GM12801 (cell line): ENCODE measurements at regions not wholly inside any gene's neighbourhood (a gene's known extent, or its start where the extent isn't known, plus 50 kb on each side); places are given as distances from the start of the nearest gene placed in this dataset.

Source experiments
- TF ChIP-seq, protein P1 (sequence below): IDR thresholded peaks from one replicate; pipeline ENCODE4 v1.5.1; 2011; ENCODE audit warnings: control low read depth; ENCODE audit not compliant: insufficient read length; ENCODE audit errors: extremely low read depth

DNA sequence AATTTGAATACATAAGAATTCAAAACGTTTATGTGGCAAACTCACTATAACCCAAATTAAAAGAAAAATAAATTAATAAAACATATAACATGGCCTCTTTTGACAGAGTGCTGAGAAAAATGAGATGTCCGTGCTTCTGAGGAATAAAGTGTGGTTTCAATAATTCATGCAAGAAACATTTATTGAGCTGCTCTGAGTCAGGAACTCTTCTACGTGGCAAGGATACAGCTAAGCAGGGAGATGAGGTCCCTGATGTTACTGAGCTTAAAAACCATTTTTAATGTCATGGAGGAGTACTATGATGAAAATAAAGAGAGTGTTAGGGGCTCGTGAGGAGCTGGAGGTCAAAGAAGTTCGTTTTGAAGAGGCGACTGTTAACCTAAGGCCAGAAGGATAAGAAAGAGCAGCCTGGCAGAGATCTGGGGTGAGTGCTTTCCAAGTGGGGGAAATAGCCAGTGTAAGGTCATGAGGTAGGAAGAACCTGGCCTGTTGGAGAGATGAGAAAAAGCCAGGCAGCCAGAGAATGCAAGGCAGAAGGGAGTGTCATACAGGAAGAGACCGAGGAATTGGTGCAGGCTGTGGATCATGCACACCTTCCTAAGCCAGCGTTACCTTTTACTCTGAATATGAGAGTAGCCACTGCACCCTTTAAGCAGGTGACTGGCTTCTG lies 182.2 kb upstream of the DUSP10 start:
- TF ChIP-seq, protein P1, sequence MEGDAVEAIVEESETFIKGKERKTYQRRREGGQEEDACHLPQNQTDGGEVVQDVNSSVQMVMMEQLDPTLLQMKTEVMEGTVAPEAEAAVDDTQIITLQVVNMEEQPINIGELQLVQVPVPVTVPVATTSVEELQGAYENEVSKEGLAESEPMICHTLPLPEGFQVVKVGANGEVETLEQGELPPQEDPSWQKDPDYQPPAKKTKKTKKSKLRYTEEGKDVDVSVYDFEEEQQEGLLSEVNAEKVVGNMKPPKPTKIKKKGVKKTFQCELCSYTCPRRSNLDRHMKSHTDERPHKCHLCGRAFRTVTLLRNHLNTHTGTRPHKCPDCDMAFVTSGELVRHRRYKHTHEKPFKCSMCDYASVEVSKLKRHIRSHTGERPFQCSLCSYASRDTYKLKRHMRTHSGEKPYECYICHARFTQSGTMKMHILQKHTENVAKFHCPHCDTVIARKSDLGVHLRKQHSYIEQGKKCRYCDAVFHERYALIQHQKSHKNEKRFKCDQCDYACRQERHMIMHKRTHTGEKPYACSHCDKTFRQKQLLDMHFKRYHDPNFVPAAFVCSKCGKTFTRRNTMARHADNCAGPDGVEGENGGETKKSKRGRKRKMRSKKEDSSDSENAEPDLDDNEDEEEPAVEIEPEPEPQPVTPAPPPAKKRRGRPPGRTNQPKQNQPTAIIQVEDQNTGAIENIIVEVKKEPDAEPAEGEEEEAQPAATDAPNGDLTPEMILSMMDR = no peak

DNA sequence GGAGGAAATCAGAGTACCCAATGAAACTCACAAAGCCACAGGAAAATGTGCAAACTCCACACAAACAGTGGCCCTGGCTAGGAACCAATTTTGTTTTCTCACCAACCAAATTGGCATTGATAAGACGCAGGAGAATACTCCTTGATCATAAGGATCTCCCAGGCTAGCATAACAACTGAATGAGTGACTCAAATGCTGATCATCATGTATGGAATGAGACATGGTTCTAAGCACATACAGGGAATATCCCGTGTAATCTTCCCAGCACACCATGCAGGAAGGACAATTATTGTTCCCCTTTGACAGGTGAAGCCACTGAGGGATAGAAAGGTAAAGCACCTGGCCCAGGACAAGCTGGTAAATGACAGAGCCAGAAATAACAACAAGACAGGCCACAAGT lies 180.0 kb upstream of the DUSP10 start:
- TF ChIP-seq, protein P1 = no peak

DNA sequence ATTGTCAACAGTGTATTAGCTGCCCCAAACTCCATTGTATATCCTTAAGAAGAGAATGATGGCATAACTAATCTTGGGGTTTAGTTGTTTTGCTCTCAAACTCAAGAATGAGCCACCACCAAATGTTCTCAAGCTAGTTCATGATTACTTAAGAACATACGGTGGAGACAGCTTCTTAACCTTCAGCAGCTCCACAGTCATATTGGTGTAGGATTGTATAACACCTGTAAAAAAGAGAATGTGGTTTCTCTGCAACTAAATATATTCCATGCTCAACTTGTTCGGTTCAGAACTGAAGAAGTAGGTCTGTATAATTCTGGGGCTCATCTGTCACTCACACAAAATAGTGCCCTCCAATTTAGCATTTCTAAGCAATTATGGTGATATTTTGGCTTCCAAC lies 177.9 kb upstream of the DUSP10 start:
- TF ChIP-seq, protein P1 = no peak

DNA sequence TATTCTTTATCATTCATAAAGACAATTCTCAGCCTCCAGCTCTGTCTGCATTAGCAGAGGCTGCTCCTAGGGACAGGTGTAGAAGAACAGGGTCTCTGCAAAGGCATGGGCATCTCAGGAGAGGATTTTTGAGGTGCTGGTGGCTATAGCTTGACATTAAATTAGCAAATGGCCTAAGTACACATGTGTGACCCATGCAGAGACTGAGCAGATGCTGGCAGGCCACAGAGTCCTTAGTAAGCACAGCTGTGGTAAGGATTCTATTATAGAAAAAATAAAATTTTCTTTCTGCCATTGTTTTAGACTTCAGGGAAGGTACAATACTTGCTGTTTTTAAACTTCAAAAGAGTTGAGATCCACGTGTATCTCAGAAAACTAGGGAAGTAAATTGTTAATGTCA lies 177.5 kb upstream of the DUSP10 start:
- TF ChIP-seq, protein P1 = no peak

DNA sequence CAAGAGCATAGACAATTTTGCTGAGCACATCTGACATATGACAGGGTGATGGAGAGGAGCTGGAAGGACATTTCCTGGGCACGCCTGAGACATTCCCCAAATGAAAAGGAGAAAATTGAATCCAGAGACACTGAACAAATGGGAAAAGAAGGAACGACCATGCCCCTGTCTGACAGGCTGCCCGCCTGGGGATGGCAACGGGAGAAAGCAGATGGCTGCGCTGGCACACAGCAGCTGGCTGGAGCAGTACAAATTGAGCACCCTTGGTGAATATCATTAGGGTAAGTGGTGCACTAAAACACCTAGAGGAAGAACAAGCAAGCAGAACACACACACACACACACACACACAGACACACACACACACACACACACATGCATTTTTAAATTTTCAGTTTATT lies 174.3 kb upstream of the DUSP10 start:
- TF ChIP-seq, protein P1 = no peak

DNA sequence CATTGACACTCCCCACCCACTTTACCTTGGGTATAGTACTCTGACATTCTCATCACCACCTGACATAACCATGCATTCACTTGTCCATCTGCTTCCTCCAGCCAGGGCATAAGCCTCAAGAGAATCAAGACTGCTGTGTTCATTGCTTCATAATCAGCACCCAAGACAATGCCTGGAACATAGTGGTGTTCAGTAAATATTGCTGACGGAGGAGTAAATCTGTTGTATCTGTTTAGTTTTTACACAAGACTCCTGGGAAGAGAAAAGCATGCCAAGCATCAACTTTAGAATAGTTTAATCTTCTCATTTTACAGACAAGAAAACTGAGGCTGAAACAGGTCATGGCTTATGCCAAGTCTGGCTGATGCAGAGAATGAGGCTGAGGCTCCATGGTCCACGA lies 173.9 kb upstream of the DUSP10 start:
- TF ChIP-seq, protein P1 = no peak

DNA sequence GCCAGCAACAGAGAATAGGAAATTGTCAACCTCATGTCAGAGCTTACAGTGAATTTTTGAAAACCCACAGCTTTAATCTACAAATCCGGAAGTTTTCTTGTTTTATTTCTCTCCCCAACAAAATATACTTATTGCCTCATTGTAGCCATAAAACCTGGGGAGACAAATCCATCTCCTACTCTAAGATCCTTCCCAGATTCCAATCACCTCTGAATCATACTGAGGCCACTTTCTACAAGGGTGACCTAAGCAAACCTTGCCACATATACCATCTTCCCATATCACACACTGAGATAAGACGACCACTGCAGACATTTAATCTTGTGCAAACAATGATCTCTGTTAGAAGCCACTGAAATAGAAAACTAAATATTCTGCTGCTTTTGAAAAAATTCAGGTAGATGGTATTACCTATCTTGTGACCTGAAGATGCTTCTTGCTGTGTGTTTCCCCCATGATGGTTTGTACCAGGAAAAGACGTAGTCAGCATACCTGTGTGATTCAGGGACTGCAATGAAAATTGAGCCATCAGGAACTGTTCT lies 171.5 kb upstream of the DUSP10 start:
- TF ChIP-seq, protein P1 = no peak
